ENCODE measurements at regions not wholly inside any gene's neighbourhood (a gene's known extent, or its start where the extent isn't known, plus 50 kb on each side); places are given as distances from the start of the nearest gene placed in this dataset.

- TF ChIP-seq CTCF (conservative IDR thresholded peaks at IDR 0.05; ENCODE audit: low read depth, low read length) (no peak), EZH2 (IDR thresholded peaks at IDR 0.05; ENCODE audit: borderline replicate concordance, low read depth, low read length, poor library complexity, severe bottlenecking) (no peak)
Observed at GRCh38 chrX:128425546-128425945, 373.3 kb upstream of the ACTRT1 start.
